Subcutaneous abdominal adipose tissue (tissue), 5 donors: ENCODE measurements at regions not wholly inside any gene's neighbourhood (a gene's known extent, or its start where the extent isn't known, plus 50 kb on each side); places are given as distances from the start of the nearest gene placed in this dataset.

ENCODE experiments used
- H3K27ac ChIP-seq: one replicate; pipeline ENCODE4 v1.7.0; 2013; ENCODE audit warnings: low read depth, mild to moderate bottlenecking, inconsistent platforms, low read length, moderate library complexity
- H3K27me3 ChIP-seq, 5 donors: one replicate each; pipeline ENCODE4 v1.7.0; 2013; ENCODE audit warnings: low read length in 5 of 5, inconsistent platforms in 1 of 5; ENCODE audit not compliant: control insufficient read depth in 5 of 5, insufficient read depth in 4 of 5
- H3K36me3 ChIP-seq, 5 donors: one replicate each; pipeline ENCODE4 v1.7.0; 2013; ENCODE audit warnings: low read length in 5 of 5; ENCODE audit not compliant: control insufficient read depth in 5 of 5, insufficient read depth in 5 of 5
- H3K4me1 ChIP-seq, 5 donors: one replicate each; pipeline ENCODE4 v1.7.0; 2013; ENCODE audit warnings: low read length in 5 of 5, mild to moderate bottlenecking in 3 of 5, moderate library complexity in 1 of 5; ENCODE audit not compliant: control insufficient read depth in 5 of 5, insufficient read depth in 5 of 5
- H3K4me3 ChIP-seq, 5 donors: one replicate each; pipeline ENCODE4 v1.7.0; 2013; ENCODE audit warnings: low read length in 5 of 5, low read depth in 1 of 5
- H3K9ac ChIP-seq, 5 donors: one replicate each; pipeline ENCODE4 v1.7.0; 2013; ENCODE audit warnings: low read length in 5 of 5, mild to moderate bottlenecking in 4 of 5, moderate library complexity in 3 of 5
- H3K9me3 ChIP-seq, 5 donors: one replicate each; pipeline ENCODE4 v1.7.0; 2013; ENCODE audit warnings: low read length in 5 of 5; ENCODE audit not compliant: control insufficient read depth in 5 of 5
- donor health status: healthy.
- donor health status: healthy.
- donor health status: healthy.
- donor health status: healthy.
- donor health status: healthy.

- Histone ChIP-seq H3K4me1 (peaks cover 0 to 7% (median 0%) of the 10 kb centered on the region in 5 donors), H3K27me3 (no peaks in the 10 kb centered on the region), H3K9ac (no peak overlapping the region), H3K36me3 (no peaks in the 10 kb centered on the region), H3K9me3 (no peaks in the 10 kb centered on the region), H3K27ac (no peak overlapping the region), H3K4me3 (no peak overlapping the region)
Measured at GRCh38 chr12:127923501-127923900, 343.5 kb upstream of the TMEM132C start.

GRCh38 chr12:127925971-127926370, 341.0 kb upstream of the TMEM132C start:
- Histone ChIP-seq H3K27ac (no peak overlapping the region), H3K9me3 (peaks cover 0 to 3% (median 0%) of the 10 kb centered on the region in 5 donors), H3K36me3 (no peaks in the 10 kb centered on the region), H3K4me3 (no peak overlapping the region), H3K4me1 (peaks cover 0 to 16% (median 3%) of the 10 kb centered on the region in 5 donors), H3K9ac (no peak overlapping the region), H3K27me3 (no peaks in the 10 kb centered on the region)

DNA sequence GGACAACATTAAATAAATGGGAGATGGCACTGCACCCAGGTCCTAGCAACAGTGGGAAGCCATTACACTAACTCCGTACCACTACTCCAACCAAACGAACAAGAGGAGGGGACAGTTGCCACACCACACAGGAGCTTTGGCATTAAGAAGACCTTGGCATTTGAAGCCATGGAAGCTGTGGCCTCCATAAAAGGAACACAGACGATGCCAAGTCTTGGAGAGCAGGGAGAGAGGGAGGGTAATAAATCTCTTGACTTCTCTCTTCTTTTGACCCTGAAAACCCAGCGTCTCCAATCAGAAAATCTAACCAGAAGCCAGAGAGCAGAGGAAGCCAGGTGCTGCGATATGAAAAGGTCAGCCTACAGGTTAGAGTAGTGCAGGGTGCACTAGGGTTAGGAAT, 338.8 kb upstream of the TMEM132C start:
- Histone ChIP-seq H3K27me3 (no peaks in the 10 kb centered on the region), H3K9me3 (peaks cover 0 to 3% (median 0%) of the 10 kb centered on the region in 5 donors), H3K27ac (no peak overlapping the region), H3K36me3 (no peaks in the 10 kb centered on the region), H3K9ac (no peak overlapping the region), H3K4me1 (peaks cover 0 to 16% (median 3%) of the 10 kb centered on the region in 5 donors), H3K4me3 (no peak overlapping the region)

DNA sequence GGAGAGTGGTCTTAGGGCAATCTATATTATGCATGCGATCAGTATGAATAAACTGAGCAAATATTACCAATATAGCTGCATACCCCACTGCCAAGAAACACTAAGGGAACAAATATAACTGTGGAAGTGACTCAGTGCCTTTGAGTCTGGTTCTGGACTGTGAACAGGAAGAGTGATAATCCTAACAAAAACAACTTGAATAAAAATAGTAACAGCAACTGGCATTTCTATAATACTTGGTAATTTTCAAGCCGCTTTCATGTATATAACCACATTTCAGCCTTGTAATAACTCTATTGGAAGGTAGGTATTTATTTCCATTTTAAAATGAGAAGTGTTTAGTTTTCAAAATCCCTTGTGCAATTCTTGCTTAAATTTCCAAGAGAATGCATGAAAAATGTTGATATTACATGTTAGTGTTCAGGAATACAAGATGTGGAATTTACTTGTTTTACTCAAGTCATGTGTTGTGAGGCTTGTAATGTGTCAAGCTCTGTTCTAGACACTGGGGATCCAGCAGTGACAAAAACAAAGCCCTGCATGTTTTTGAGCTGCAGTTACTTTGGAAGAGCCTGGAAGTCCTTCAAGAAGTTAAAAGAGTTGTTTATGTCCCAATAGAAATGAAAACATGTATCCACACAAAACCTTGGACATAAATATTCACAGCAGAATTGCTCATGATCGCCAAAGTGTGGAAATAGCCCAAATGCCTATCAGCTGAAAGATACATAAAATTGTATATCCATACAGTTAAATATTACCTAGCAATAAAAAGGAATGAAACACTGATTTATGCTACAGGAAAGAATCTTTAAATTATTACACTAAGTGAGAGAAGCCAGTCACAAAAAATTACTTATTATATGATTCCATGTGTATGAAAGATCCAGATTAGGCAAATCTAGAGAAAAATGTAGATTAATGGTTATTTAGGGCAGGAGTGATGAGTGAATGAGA, 338.1 kb upstream of the TMEM132C start:
- H3K27me3 ChIP-seq, result no peaks in the 10 kb centered on the region
- H3K36me3 ChIP-seq, result no peaks in the 10 kb centered on the region
- H3K27ac ChIP-seq, result no peak overlapping the region
- no peak overlapping the region for H3K9ac ChIP-seq
- H3K9me3 ChIP-seq, result peaks cover 0 to 3% (median 0%) of the 10 kb centered on the region in 5 donors
- H3K4me3 ChIP-seq, result no peak overlapping the region
- H3K4me1 ChIP-seq, result peaks cover 0 to 16% (median 3%) of the 10 kb centered on the region in 5 donors

GRCh38 chr12:127930122-127930521, 336.8 kb upstream of the TMEM132C start:
- H3K9ac ChIP-seq, result no peak overlapping the region
- no peak overlapping the region for H3K4me3 ChIP-seq
- H3K27ac ChIP-seq, result no peak overlapping the region
- peaks cover 0 to 16% (median 3%) of the 10 kb centered on the region in 5 donors for H3K4me1 ChIP-seq
- H3K9me3 ChIP-seq, result peaks cover 0 to 3% (median 0%) of the 10 kb centered on the region in 5 donors
- no peaks in the 10 kb centered on the region for H3K36me3 ChIP-seq
- H3K27me3 ChIP-seq, result no peaks in the 10 kb centered on the region

GRCh38 chr12:127934409-127934808, 332.6 kb upstream of the TMEM132C start:
- Histone ChIP-seq H3K9me3 (peaks cover 0 to 3% (median 0%) of the 10 kb centered on the region in 5 donors), H3K4me3 (no peak overlapping the region), H3K4me1 (peaks cover 0 to 2% (median 0%) of the 10 kb centered on the region in 5 donors), H3K27me3 (no peaks in the 10 kb centered on the region), H3K27ac (no peak overlapping the region), H3K36me3 (no peaks in the 10 kb centered on the region), H3K9ac (no peak overlapping the region)

GRCh38 chr12:127936463-127936862, 330.5 kb upstream of the TMEM132C start:
- H3K27me3 ChIP-seq, result no peaks in the 10 kb centered on the region
- no peaks in the 10 kb centered on the region for H3K36me3 ChIP-seq

GRCh38 chr12:127941332-127941731, 325.6 kb upstream of the TMEM132C start:
- H3K36me3 ChIP-seq, result no peaks in the 10 kb centered on the region
- H3K27ac ChIP-seq, result no peak overlapping the region
- no peak overlapping the region for H3K9ac ChIP-seq
- no peak overlapping the region for H3K4me3 ChIP-seq
- H3K4me1 ChIP-seq, result no peaks in the 10 kb centered on the region
- H3K27me3 ChIP-seq, result peaks cover 0 to 2% (median 0%) of the 10 kb centered on the region in 5 donors
- no peaks in the 10 kb centered on the region for H3K9me3 ChIP-seq

More at GRCh38 chr12:127936463-127936862, 330.5 kb upstream of the TMEM132C start:
- Histone ChIP-seq H3K27ac (no peak overlapping the region), H3K4me3 (no peak overlapping the region), H3K9me3 (no peaks in the 10 kb centered on the region), H3K9ac (no peak overlapping the region), H3K4me1 (no peaks in the 10 kb centered on the region)

DNA sequence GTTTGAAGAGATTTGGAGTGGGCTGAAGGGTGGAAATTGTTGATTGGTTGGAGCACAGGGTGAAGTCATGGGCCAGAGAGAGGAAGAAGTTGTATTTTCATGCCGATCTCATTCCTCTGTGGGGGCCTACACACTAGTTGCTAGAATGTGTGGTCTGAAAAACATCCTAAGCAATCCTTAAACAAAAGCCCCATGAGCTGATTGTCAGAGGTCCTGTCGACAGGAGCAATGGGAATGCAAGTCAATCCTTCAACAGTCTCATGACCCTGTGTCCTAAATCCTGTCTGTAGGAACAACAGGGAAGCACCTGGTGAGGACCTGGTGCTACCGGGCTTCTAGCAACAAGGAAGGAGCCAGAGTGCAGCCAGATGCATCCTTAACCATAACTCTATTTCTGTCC, 324.0 kb upstream of the TMEM132C start:
- H3K9me3 ChIP-seq, result no peaks in the 10 kb centered on the region
- H3K36me3 ChIP-seq, result no peaks in the 10 kb centered on the region
- H3K9ac ChIP-seq, result no peak overlapping the region
- H3K4me1 ChIP-seq, result no peaks in the 10 kb centered on the region
- H3K27ac ChIP-seq, result no peak overlapping the region
- peaks cover 0 to 2% (median 0%) of the 10 kb centered on the region in 5 donors for H3K27me3 ChIP-seq
- H3K4me3 ChIP-seq, result no peak overlapping the region

DNA sequence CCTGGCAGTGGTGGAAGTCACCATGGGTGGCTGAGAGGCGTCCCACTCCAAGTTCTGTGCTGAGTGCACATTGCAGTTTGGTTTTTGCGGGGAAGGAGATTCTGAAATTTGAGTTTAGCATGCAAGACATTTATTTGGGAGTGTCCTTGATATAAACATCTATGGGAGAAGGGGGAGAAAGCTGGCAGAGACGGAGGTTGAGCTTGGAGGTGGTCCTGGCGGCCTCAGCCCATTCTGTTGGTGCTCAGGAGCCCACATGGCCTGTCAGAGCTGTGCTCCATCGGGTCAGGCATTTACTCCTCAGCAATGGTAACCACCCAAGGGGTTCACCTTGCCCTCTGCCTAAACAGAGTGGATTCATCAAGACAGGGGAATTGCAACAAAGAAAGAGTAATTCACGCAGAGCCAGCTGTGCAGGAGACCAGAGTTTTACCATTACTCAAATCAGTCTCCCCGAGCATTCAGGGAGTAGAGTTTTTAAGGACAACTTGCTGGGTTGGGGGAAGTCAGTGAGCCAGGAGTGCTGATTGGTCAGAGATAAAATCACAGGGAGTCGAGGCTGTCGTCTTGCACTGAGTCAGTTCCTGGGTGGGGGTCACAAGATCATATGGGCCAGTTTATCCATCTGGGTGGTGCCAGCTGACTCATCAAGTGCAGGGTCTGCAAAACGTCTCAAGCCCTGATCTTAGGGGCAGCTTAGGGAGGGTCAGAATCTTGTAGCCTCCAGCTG, 323.3 kb upstream of the TMEM132C start:
- H3K9ac ChIP-seq, result no peak overlapping the region
- no peaks in the 10 kb centered on the region for H3K4me1 ChIP-seq
- H3K36me3 ChIP-seq, result no peaks in the 10 kb centered on the region
- H3K9me3 ChIP-seq, result no peaks in the 10 kb centered on the region
- H3K4me3 ChIP-seq, result no peak overlapping the region
- H3K27me3 ChIP-seq, result peaks cover 0 to 2% (median 0%) of the 10 kb centered on the region in 5 donors
- no peak overlapping the region for H3K27ac ChIP-seq
